AML-193 (cell line): ENCODE measurements at regions not wholly inside any gene's neighbourhood (a gene's known extent, or its start where the extent isn't known, plus 50 kb on each side); places are given as distances from the start of the nearest gene placed in this dataset.
A peak's percentile ranks its signal among the peaks of the same experiment; 100 is the strongest.

Experiments used
- DNase-seq, 2 experiments: peaks; one replicate each; lab custom pipeline; 2025; lab: John Stamatoyannopoulos, UW

- DNase-seq, result no peak
Measured at GRCh38 chr4:62896721-62897120, 1512.5 kb downstream of the TECRL start.

- DNase-seq, result no peak
Measured at GRCh38 chr4:62881901-62882300, 1527.3 kb downstream of the TECRL start.

- no peak for DNase-seq
Measured at GRCh38 chr4:62881210-62881609, 1528.0 kb downstream of the TECRL start.

GRCh38 chr4:62872856-62873255, 1536.4 kb downstream of the TECRL start:
- DNase-seq, result no peak

GRCh38 chr4:62871078-62871477, 1538.2 kb downstream of the TECRL start:
- no peak for DNase-seq

GRCh38 chr4:62870451-62870850, 1538.8 kb downstream of the TECRL start:
- DNase-seq, result no peak

- no peak for DNase-seq
Measured at GRCh38 chr4:62865261-62865660, 1544.0 kb downstream of the TECRL start.

- DNase-seq, result no peak
Measured at GRCh38 chr4:62849696-62850095, 1559.6 kb downstream of the TECRL start.

GRCh38 chr4:62835631-62836030, 1573.6 kb downstream of the TECRL start:
- DNase-seq, result no peak

- DNase-seq, result no peak
Measured at GRCh38 chr4:62822306-62822705, 1586.9 kb downstream of the TECRL start.

GRCh38 chr4:62816566-62816965, 1592.7 kb downstream of the TECRL start:
- no peak for DNase-seq

GRCh38 chr4:62814510-62815047, 1594.7 kb downstream of the TECRL start:
- no peak for DNase-seq

- DNase-seq, result no peak
Measured at GRCh38 chr4:62806816-62807215, 1602.4 kb downstream of the TECRL start.

GRCh38 chr4:62804075-62804474, 1603.9 kb downstream of the ADGRL3 start:
- DNase-seq, result no peak

GRCh38 chr4:62797221-62797620, 1597.1 kb downstream of the ADGRL3 start:
- DNase-seq, result no peak

GRCh38 chr4:62791386-62791785, 1591.3 kb downstream of the ADGRL3 start:
- DNase-seq, result no peak

GRCh38 chr4:62771983-62772557, 1571.9 kb downstream of the ADGRL3 start:
- no peak for DNase-seq

GRCh38 chr4:62740296-62740695, 1540.2 kb downstream of the ADGRL3 start:
- DNase-seq, result no peak

GRCh38 chr4:62717154-62717553, 1517.0 kb downstream of the ADGRL3 start:
- DNase-seq, result no peak

- DNase-seq, result no peak
Measured at GRCh38 chr4:62711575-62711974, 1511.4 kb downstream of the ADGRL3 start.

- peak; percentile 34 to 38 for DNase-seq
Measured at GRCh38 chr4:62709618-62710252, 1509.6 kb downstream of the ADGRL3 start.

GRCh38 chr4:62706423-62706822, 1506.3 kb downstream of the ADGRL3 start:
- DNase-seq, result no peak

GRCh38 chr4:62683799-62684566, 1483.9 kb downstream of the ADGRL3 start:
- no peak for DNase-seq
